ENCODE measurements at regions not wholly inside any gene's neighbourhood (a gene's known extent, or its start where the extent isn't known, plus 50 kb on each side); places are given as distances from the start of the nearest gene placed in this dataset.

DNA sequence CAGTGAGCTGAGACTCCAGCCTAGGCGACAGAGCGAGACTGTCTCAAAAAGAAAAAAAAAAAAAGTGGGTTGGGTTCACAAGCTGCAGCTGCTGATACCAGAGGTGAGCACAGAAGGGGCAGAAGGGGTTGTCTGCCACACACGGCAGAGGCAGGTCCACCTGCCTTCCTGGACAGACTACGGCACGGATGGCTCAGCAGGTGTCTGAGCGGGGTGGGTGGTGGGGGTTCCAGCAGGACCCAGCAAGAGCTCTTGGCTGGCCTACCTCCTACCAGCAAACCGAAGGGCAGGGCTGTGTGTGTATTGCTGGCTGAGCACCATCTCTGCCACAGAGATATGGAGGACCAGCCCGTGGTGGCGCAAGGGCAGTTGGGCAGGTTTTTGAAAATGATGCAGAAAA, 130.4 kb upstream of the ASB18 start:
- H3K27me3 ChIP-seq, result no peaks in the 10 kb centered on the region
- H3K27ac ChIP-seq, result no peak overlapping the region
- no peaks in the 10 kb centered on the region for H3K36me3 ChIP-seq
- H3K4me1 ChIP-seq, result no peaks in the 10 kb centered on the region
- H3K9me3 ChIP-seq, result no peaks in the 10 kb centered on the region
- TF ChIP-seq, protein P1, sequence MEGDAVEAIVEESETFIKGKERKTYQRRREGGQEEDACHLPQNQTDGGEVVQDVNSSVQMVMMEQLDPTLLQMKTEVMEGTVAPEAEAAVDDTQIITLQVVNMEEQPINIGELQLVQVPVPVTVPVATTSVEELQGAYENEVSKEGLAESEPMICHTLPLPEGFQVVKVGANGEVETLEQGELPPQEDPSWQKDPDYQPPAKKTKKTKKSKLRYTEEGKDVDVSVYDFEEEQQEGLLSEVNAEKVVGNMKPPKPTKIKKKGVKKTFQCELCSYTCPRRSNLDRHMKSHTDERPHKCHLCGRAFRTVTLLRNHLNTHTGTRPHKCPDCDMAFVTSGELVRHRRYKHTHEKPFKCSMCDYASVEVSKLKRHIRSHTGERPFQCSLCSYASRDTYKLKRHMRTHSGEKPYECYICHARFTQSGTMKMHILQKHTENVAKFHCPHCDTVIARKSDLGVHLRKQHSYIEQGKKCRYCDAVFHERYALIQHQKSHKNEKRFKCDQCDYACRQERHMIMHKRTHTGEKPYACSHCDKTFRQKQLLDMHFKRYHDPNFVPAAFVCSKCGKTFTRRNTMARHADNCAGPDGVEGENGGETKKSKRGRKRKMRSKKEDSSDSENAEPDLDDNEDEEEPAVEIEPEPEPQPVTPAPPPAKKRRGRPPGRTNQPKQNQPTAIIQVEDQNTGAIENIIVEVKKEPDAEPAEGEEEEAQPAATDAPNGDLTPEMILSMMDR (IDR thresholded peaks at IDR 0.05), result no peak
- TF ChIP-seq POLR2AphosphoS5 (IDR thresholded peaks at IDR 0.05) (no peak), POLR2A (IDR thresholded peaks at IDR 0.05) (no peak)
- H3K4me3 ChIP-seq, result no peak overlapping the region
- intact Hi-C loops (cut with DNase I; ENCODE audit: low total_unique reads), result no loop called here
- DNase-seq (ENCODE audit: low spot score in 2 of 2), result no peak

DNA sequence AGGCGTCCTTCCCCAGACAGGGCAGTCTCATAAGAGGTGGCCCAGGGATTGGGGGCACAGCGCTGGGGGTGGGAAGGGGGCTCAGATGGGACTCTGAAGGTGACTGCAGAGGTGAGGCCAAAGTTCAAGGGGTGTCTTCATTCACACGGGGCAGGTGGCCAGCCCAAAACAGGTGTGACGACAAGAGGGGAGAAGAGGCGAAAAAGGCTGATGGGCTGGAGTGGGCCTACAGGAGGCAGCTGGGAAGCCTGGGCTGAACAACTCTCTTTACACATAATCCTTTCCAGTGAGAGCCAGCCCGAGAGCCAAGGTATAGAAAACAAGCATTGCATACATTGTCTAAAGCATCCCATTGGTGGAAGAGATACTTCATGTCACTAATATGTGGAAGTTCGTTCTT, 130.9 kb upstream of the ASB18 start:
- Histone ChIP-seq H3K27me3 (no peaks in the 10 kb centered on the region), H3K36me3 (no peaks in the 10 kb centered on the region), H3K9me3 (no peaks in the 10 kb centered on the region), H3K27ac (no peak overlapping the region), H3K4me1 (no peaks in the 10 kb centered on the region), H3K4me3 (no peak overlapping the region)
- TF ChIP-seq POLR2AphosphoS5 (IDR thresholded peaks at IDR 0.05) (no peak), POLR2A (IDR thresholded peaks at IDR 0.05) (no peak)
- TF ChIP-seq, protein P1 (IDR thresholded peaks at IDR 0.05), result no peak
- intact Hi-C loops (cut with DNase I; ENCODE audit: low total_unique reads), result no loop called here
- DNase-seq (ENCODE audit: low spot score in 2 of 2), result no peak

DNA sequence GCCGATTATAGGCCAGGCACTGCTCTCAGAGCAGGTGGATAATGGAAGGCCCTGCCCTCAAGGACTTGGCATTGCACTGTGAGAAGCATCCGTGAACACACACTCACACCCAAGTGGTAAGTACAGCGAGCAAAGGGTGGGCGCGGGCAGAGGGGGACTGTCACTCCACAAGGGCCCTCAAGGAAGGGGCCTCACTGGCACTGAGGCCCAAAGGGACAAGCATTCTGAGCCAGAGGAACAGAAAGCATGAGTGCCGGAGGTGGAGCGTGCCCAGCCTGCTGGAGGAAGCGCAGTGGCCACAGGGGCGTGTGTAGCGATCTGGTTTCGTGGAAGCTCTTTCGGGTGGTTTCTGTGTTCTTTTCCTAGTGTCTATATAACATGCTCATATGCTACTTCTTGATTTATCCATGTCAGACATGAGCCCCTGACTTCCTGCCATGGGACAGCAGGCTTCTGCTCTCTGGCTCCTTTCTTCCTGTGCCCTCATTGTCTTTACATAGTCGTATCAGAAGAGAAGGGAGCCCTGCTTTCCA, 132.7 kb upstream of the ASB18 start:
- Histone ChIP-seq H3K9me3 (no peaks in the 10 kb centered on the region), H3K36me3 (no peaks in the 10 kb centered on the region), H3K27me3 (no peaks in the 10 kb centered on the region), H3K27ac (no peak overlapping the region), H3K4me1 (no peaks in the 10 kb centered on the region), H3K4me3 (no peak overlapping the region)
- intact Hi-C loops (cut with DNase I; ENCODE audit: low total_unique reads), result no loop called here
- DNase-seq (ENCODE audit: low spot score in 2 of 2), result no peak
- TF ChIP-seq, protein P1 (IDR thresholded peaks at IDR 0.05), result no peak
- TF ChIP-seq POLR2AphosphoS5 (IDR thresholded peaks at IDR 0.05) (no peak), POLR2A (IDR thresholded peaks at IDR 0.05) (no peak)

DNA sequence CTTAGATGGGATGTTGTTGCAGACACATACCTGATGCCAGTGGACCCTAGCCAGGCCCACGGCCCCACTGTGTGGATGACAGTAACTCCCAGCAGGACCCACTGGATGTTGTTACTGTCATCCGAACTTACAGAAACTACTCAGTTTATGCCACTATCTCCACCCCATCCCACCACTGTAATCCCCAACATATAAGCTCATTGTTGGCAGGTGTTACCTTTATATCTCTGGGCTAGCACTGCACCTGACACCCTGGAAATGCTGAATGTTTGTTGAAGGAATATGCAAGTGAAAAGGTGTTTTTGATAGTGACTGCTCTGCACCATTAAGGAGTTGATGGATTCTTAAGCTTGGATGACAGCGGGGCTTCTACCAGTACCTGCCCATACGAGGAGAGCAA, 133.5 kb upstream of the ASB18 start:
- intact Hi-C loops (cut with DNase I; ENCODE audit: low total_unique reads), result no loop called here
- no peak overlapping the region for H3K4me3 ChIP-seq
- no peak overlapping the region for H3K27ac ChIP-seq
- H3K36me3 ChIP-seq, result no peaks in the 10 kb centered on the region
- TF ChIP-seq, protein P1 (IDR thresholded peaks at IDR 0.05), result no peak
- TF ChIP-seq POLR2A (IDR thresholded peaks at IDR 0.05), result no peak
- TF ChIP-seq POLR2AphosphoS5 (IDR thresholded peaks at IDR 0.05), result no peak
- H3K27me3 ChIP-seq, result no peaks in the 10 kb centered on the region
- H3K4me1 ChIP-seq, result no peaks in the 10 kb centered on the region
- DNase-seq (ENCODE audit: low spot score in 2 of 2), result no peak
- no peaks in the 10 kb centered on the region for H3K9me3 ChIP-seq

DNA sequence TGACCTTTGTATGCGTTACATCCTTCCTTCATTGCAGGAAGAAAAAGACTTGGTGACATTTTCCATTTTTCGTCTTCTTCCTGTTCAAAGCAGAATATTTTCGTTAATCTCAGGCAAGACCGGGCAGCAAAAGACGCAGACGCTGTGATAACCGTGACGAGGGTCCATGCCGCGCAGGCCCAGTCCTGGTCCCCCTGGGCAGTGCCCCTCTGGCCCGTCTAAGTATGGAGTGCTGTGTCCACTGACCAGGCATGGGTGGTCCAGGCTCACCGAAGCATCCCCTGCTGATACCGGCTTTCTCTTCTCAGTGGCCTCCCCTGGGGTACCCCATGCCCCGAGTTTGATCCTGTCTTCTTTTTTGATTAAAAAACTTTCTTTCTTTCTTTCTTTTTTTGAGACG, 135.2 kb upstream of the ASB18 start:
- no peaks in the 10 kb centered on the region for H3K9me3 ChIP-seq
- H3K4me3 ChIP-seq, result no peak overlapping the region
- TF ChIP-seq POLR2A (IDR thresholded peaks at IDR 0.05) (no peak), POLR2AphosphoS5 (IDR thresholded peaks at IDR 0.05) (no peak)
- TF ChIP-seq, protein P1 (IDR thresholded peaks at IDR 0.05), result no peak
- no peaks in the 10 kb centered on the region for H3K27me3 ChIP-seq
- no peak for DNase-seq (ENCODE audit: low spot score in 2 of 2)
- no peaks in the 10 kb centered on the region for H3K4me1 ChIP-seq
- no peak overlapping the region for H3K27ac ChIP-seq
- H3K36me3 ChIP-seq, result no peaks in the 10 kb centered on the region
- intact Hi-C loops (cut with DNase I; ENCODE audit: low total_unique reads), result loop anchor here (1.0 kb wide), 1 partner anchor 48 kb away; no protein-coding TSS in a partner anchor

Measured in breast epithelium (tissue), 4 donors.